MCF 10A (cell line): ENCODE measurements at regions not wholly inside any gene's neighbourhood (a gene's known extent, or its start where the extent isn't known, plus 50 kb on each side); places are given as distances from the start of the nearest gene placed in this dataset.

Experiments used
- BruUV-seq: library from RNA; stranded (reverse); fragments of 400-500 nt; replicated peaks from 2 replicates; lab custom pipeline; 2021; lab: Mats Ljungman, UMichigan
- CTCF ChIA-PET: fragments of 300-600 bp; sonication (Branson Sonifier 250); formaldehyde crosslinking; extraction: SDS; loops from one replicate; lab custom pipeline; 2021; ENCODE audit warnings: antibody characterized with exemption, inconsistent platforms; lab: Yijun Ruan, JAX
- POLR2A ChIA-PET: fragments of 300-600, 350-650 bp; sonication (Branson Sonifier 250); formaldehyde crosslinking; extraction: SDS; loops from one replicate; lab custom pipeline; 2020; ENCODE audit warnings: antibody characterized with exemption, inconsistent platforms; lab: Yijun Ruan, JAX
- DNase-seq: peaks from one replicate; pipeline ENCODE4 v3.0.0-alpha.2; 2018; ENCODE audit not compliant: unreplicated experiment
- H3K27ac Mint-ChIP-seq: one replicate; pipeline ENCODE4 v1.8.0; 2022; ENCODE audit warnings: mild to moderate bottlenecking, low read depth, mixed read lengths; ENCODE audit not compliant: unreplicated experiment
- H3K27me3 Mint-ChIP-seq: one replicate; pipeline ENCODE4 v1.8.0; 2022; ENCODE audit warnings: mixed read lengths; ENCODE audit not compliant: insufficient read depth, unreplicated experiment
- H3K36me3 Mint-ChIP-seq: one replicate; pipeline ENCODE4 v1.8.0; 2022; ENCODE audit warnings: mild to moderate bottlenecking, moderate library complexity, mixed read lengths; ENCODE audit not compliant: insufficient read depth, unreplicated experiment
- H3K4me1 Mint-ChIP-seq: one replicate; pipeline ENCODE4 v1.8.0; 2022; ENCODE audit warnings: mixed read lengths; ENCODE audit not compliant: insufficient read depth, unreplicated experiment
- H3K4me3 Mint-ChIP-seq: one replicate; pipeline ENCODE4 v1.8.0; 2022; ENCODE audit warnings: mild to moderate bottlenecking, moderate library complexity, mixed read lengths; ENCODE audit not compliant: unreplicated experiment
- H3K9me3 Mint-ChIP-seq: one replicate; pipeline ENCODE4 v1.8.0; 2022; ENCODE audit warnings: mixed read lengths; ENCODE audit not compliant: unreplicated experiment
- intact Hi-C: fragments of 100-400 bp; cut with micrococcal nuclease; formaldehyde crosslinking; loops from 2 replicates; pipeline ENCODE4 v1.14.1; 2022
- TF ChIP-seq, protein P1 (sequence below): fragments of 200-600 bp; IDR thresholded peaks from one replicate; pipeline ENCODE4 v1.8.0; 2022; ENCODE audit warnings: antibody characterized with exemption, mild to moderate bottlenecking; ENCODE audit not compliant: unreplicated experiment

DNA sequence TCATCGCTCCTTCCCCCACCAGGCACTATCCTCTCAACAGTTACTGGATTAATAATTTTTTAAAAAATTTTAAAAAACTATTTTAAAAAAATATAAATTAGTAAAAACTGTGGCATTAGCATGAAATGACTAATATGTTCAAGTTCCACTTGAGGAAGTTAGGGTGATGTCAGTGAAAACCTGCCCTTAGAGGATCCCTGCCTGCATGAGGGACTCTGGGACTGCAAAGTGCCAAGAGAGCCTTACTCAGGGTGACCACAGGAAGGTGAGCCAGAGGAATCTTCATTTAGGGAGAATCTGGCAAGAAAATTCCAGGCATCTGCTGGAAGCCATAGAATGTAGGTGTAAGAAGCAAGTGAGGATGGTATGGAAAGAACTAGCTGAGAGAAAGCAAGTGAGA, 157.7 kb upstream of the BCL6 start:
- no peak overlapping the region for H3K27ac Mint-ChIP-seq
- no peak for DNase-seq
- no peaks in the 10 kb centered on the region for H3K27me3 Mint-ChIP-seq
- intact Hi-C loops: no loop called here
- no peaks in the 10 kb centered on the region for H3K36me3 Mint-ChIP-seq
- CTCF ChIA-PET: interaction anchor here (0.7 kb wide), 2 partner anchors 15 to 61 kb away, joined by 3 read pairs; no protein-coding TSS in a partner anchor
- no peaks in the 10 kb centered on the region for H3K4me1 Mint-ChIP-seq
- no peak overlapping the region for H3K4me3 Mint-ChIP-seq
- TF ChIP-seq, protein P1, sequence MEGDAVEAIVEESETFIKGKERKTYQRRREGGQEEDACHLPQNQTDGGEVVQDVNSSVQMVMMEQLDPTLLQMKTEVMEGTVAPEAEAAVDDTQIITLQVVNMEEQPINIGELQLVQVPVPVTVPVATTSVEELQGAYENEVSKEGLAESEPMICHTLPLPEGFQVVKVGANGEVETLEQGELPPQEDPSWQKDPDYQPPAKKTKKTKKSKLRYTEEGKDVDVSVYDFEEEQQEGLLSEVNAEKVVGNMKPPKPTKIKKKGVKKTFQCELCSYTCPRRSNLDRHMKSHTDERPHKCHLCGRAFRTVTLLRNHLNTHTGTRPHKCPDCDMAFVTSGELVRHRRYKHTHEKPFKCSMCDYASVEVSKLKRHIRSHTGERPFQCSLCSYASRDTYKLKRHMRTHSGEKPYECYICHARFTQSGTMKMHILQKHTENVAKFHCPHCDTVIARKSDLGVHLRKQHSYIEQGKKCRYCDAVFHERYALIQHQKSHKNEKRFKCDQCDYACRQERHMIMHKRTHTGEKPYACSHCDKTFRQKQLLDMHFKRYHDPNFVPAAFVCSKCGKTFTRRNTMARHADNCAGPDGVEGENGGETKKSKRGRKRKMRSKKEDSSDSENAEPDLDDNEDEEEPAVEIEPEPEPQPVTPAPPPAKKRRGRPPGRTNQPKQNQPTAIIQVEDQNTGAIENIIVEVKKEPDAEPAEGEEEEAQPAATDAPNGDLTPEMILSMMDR: no peak
- BruUV-seq: no TSS peak
- POLR2A ChIA-PET: no interaction called here
- no peaks in the 10 kb centered on the region for H3K9me3 Mint-ChIP-seq

DNA sequence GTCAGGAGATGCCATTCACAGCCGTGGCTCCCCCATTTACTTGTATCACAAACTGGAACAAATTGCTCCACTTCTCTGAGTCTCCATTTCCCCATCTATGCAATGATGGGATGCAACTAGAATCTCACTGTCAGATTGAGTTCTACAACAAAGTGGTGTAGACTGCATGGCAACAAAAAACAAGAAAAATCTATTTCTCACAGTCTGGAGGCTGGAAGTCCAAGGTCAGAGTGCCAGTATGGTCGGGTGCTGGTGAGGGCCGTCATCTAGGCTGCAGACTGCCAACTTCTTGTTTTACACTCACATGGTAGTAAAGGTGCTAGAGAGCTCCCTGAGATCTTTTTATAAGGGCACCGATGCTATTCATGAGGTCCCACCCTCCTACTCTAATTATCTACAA, 158.4 kb upstream of the BCL6 start:
- Mint-ChIP-seq H3K4me1 (no peaks in the 10 kb centered on the region), H3K9me3 (no peaks in the 10 kb centered on the region), H3K27me3 (no peaks in the 10 kb centered on the region), H3K4me3 (no peak overlapping the region), H3K27ac (no peak overlapping the region), H3K36me3 (no peaks in the 10 kb centered on the region)
- TF ChIP-seq, protein P1: no peak
- ChIA-PET CTCF (no interaction called here), POLR2A (no interaction called here)
- intact Hi-C loops: no loop called here
- BruUV-seq: no TSS peak
- no peak for DNase-seq

DNA sequence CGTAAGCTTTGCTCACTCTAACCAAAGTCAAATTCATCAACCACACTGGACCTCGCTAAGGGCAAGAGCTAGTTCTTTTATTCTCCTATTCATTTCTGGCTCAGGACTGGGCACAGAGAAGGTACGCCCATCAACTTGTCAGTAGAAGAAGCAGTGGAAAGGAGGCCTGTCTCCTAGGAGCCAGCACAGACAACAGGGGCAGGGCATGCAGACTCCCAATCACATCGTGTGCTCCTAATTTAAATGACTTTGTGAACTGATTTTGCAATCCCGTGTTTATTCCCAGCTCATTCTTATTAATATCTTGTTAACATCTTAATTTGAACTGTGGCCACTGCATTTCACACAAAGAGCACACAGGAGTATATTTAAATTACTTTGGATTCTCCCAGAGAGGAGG, 161.1 kb upstream of the BCL6 start:
- Mint-ChIP-seq H3K4me3 (no peak overlapping the region), H3K36me3 (no peaks in the 10 kb centered on the region), H3K27me3 (no peaks in the 10 kb centered on the region), H3K4me1 (no peaks in the 10 kb centered on the region), H3K9me3 (no peaks in the 10 kb centered on the region), H3K27ac (no peak overlapping the region)
- TF ChIP-seq, protein P1: no peak
- no TSS peak for BruUV-seq
- DNase-seq: no peak
- ChIA-PET CTCF (interaction anchor here (1.6 kb wide), 1 partner anchor 164 kb away, joined by 4 read pairs; no protein-coding TSS in a partner anchor), POLR2A (no interaction called here)
- intact Hi-C loops: no loop called here

DNA sequence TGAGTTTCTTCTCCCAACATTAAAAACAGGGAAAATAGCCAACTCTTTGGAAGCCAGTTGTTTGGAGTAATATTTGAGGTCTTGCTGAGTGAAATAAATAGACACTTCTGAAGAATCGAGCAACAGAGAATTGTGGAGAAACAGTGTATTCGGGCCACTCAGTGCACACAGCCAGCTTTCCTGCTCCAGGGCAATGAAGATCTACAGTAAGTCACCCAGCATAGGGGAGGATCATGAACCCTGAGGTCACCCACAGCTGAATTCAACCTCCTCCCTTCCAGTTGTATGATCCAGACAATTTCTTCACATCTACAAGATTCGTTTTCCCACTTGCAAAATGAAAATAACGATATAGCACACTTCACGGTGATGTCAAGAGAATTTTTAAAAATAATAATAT, 161.7 kb upstream of the BCL6 start:
- DNase-seq: no peak
- no TSS peak for BruUV-seq
- H3K9me3 Mint-ChIP-seq: no peaks in the 10 kb centered on the region
- H3K4me3 Mint-ChIP-seq: no peak overlapping the region
- POLR2A ChIA-PET: no interaction called here
- no peaks in the 10 kb centered on the region for H3K27me3 Mint-ChIP-seq
- CTCF ChIA-PET: interaction anchor here (1.6 kb wide), 1 partner anchor 164 kb away, joined by 4 read pairs; no protein-coding TSS in a partner anchor
- H3K27ac Mint-ChIP-seq: no peak overlapping the region
- no peaks in the 10 kb centered on the region for H3K4me1 Mint-ChIP-seq
- intact Hi-C loops: no loop called here
- H3K36me3 Mint-ChIP-seq: no peaks in the 10 kb centered on the region
- TF ChIP-seq, protein P1: no peak
